ENCODE measurements at regions not wholly inside any gene's neighbourhood (a gene's known extent, or its start where the extent isn't known, plus 50 kb on each side); places are given as distances from the start of the nearest gene placed in this dataset.
A peak's percentile ranks its signal among the peaks of the same experiment; 100 is the strongest.

DNA sequence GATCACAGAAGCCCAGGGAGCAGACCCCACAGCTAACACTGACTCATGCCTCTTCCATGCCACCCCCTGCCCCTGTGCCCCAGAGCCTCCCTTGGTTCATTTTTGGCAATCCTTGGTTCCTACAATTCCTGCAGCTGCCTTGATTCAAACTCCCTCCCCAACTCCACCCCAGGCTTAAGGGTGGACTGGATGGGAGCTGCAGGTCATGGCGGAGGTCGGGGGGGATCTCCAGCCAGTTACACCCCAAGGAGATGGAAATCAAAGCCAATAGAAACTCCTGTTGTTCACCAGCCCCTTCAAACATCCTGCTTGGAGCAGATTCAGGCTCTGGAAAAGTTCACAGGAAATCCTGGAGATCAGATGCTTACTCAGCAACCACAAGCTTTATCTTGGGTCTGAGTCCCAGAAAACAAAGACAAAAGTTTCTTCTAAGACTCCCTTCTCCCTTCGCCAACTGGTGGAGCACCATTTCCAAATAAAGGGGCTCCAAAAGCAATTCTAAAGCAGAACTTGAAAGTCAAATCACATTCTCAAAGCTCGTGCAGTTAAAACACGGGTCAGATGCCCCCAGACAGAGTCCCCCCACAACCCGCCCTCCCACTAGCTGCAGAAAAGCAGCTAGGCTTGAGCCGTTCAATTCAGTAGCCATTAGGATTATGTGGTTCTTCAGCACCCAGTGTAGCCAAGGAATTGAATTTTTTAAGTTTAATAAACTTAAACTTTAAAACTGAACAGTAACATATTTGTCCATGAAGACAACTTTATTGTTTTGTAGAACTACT is 149.5 kb downstream of the ANKRD60 start:
- TF ChIP-seq, protein P1, sequence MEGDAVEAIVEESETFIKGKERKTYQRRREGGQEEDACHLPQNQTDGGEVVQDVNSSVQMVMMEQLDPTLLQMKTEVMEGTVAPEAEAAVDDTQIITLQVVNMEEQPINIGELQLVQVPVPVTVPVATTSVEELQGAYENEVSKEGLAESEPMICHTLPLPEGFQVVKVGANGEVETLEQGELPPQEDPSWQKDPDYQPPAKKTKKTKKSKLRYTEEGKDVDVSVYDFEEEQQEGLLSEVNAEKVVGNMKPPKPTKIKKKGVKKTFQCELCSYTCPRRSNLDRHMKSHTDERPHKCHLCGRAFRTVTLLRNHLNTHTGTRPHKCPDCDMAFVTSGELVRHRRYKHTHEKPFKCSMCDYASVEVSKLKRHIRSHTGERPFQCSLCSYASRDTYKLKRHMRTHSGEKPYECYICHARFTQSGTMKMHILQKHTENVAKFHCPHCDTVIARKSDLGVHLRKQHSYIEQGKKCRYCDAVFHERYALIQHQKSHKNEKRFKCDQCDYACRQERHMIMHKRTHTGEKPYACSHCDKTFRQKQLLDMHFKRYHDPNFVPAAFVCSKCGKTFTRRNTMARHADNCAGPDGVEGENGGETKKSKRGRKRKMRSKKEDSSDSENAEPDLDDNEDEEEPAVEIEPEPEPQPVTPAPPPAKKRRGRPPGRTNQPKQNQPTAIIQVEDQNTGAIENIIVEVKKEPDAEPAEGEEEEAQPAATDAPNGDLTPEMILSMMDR (IDR thresholded peaks at IDR 0.05; ENCODE audit: low read depth, low read length, missing control alignments), result no peak
- DNase-seq (ENCODE audit: extremely low read depth, low read depth), result peak; percentile 70

DNA sequence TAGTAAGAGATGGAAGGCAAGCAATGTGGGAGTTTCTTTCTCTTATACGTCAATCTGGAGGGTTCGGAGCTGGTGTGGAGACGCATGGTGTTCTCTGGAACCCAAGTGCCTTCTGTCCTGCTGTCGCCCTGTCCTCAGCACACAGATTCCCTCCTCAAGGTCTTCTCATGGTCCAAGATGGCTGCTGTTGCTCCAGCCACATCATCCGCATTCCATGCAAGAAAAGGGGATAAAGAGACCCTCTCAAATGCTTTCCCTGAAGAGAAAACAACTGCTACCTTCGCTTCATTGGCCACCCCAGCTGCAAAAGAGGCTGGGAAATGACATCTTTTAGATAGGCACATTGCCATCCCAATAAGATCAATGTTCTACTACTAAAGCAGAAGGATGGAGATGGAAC is 151.2 kb downstream of the ANKRD60 start:
- DNase-seq (ENCODE audit: extremely low read depth, low read depth), result no peak
- TF ChIP-seq, protein P1 (IDR thresholded peaks at IDR 0.05; ENCODE audit: low read depth, low read length, missing control alignments), result no peak
- no peak overlapping the region for H3K4me3 ChIP-seq (replicated peaks; ENCODE audit: low read depth, low read length)

More for the DNA sequence above, 149.5 kb downstream of the ANKRD60 start:
- H3K4me3 ChIP-seq (replicated peaks; ENCODE audit: low read depth, low read length), result no peak overlapping the region

DNA sequence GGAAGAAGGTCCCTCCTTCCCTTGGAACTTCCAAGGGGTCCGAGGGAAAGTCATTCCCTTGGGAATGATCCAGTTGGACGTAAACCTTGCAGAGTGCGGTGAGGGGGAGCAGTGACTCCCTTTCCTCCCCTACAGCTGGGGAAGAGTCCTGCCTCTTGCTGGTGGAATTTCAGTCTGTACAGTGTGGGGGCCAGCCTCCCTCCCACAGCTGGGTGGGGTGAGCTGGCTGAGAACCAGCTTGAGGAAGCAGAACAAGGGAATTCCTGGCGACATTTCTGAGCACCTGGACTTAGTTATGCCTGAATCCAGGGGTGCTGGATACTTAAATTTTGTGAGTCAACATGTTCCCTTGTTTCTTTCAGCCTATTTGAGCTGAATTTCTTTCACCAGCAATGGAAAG is 152.0 kb downstream of the ANKRD60 start:
- TF ChIP-seq, protein P1 (IDR thresholded peaks at IDR 0.05; ENCODE audit: low read depth, low read length, missing control alignments), result no peak
- no peak overlapping the region for H3K4me3 ChIP-seq (replicated peaks; ENCODE audit: low read depth, low read length)
- no peak for DNase-seq (ENCODE audit: extremely low read depth, low read depth)

DNA sequence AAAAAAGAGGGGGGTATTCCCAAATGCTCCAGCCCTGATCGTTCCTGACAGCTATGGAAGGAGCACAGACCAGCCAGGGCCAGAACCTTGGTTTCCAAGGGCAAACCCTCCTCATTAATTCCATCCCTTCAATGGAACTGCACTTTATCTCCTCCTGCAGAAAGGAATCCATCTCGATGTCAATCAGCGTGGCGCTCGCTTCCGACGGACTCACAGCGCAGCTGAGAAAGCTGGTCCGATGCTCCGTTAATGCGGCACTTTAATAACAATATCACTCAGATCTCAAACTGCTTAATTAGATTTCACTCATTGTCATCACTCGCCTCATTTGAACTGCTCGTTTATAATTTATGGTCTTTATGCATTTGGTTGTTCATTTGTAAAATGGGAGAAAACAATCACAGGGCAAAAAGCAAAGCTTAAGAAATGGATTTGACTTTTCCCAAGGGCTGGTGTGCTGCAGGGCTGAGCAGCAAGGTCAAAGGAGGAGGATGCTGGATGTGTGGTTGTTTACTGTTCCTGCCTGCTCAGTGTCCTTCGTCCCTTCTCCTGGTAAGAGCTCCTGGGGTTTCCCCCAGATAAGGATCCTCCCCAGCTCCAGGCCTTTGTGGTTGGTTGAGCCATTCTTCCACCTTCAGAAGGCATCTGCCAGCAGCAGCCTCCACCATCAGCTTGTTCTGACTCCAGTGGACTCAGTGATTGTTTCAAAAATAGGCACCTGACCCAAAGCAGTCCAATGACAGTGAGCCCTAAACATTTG is 152.7 kb downstream of the ANKRD60 start:
- H3K4me3 ChIP-seq (replicated peaks; ENCODE audit: low read depth, low read length), result no peak overlapping the region
- TF ChIP-seq, protein P1 (IDR thresholded peaks at IDR 0.05; ENCODE audit: low read depth, low read length, missing control alignments), result no peak
- DNase-seq (ENCODE audit: extremely low read depth, low read depth), result no peak

DNA sequence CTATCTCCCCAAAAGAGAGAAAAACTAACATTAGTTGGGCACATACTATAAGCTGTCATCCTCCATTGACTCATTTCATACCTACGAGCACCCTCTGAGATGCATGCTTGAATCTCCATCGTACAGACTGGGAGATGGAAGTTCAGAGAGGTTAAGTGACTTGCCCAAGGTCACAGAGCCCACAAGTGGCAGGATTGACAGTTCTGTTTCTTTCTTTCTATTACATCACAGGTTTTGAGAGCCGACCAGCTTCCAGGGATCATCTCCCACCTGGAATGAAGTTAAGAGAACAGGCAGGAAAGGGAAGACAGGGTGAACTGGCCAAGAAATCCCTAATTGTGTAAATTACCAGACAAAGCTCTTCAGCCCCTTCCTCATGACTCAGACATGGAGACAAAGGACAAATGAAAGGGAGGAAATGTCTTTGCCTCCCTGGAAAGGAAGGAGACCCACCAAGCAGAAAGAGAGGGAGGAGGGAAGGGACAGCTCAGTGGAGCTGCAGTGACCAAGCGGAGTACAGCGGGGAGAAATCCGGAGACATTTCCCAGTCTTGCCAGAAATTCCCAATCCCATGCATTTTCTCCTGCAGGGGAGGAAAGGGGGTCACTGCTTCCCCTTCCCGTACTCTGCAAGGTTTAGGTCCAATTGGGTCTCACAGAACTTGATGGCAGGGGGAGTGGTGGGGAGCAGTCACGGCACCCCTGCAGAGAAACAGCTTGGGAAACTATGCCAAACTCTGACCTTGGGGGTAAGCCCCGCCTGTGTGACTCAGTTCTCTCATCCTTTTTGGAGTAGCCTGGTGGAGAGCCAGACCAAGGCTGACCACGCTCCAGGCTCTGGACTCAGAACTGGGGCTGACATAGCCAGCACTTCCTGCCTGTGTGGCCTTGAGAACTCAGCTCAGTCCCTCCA is 154.3 kb downstream of the ANKRD60 start:
- DNase-seq (ENCODE audit: extremely low read depth, low read depth), result no peak
- H3K4me3 ChIP-seq (replicated peaks; ENCODE audit: low read depth, low read length), result no peak overlapping the region
- TF ChIP-seq, protein P1 (IDR thresholded peaks at IDR 0.05; ENCODE audit: low read depth, low read length, missing control alignments), result no peak

All from HFF-Myc (cell line).